HepG2 (cell line): ENCODE measurements at regions not wholly inside any gene's neighbourhood (a gene's known extent, or its start where the extent isn't known, plus 50 kb on each side); places are given as distances from the start of the nearest gene placed in this dataset.

ENCODE experiments used
- ATAC-seq: fragments of 200-7000 bp; cut with Tn5 transposase; 3 replicates; pipeline ENCODE4 v1.9.1; 2020; ENCODE audit warnings: mild to moderate bottlenecking, moderate library complexity
- BruUV-seq: library from RNA; stranded (reverse); fragments of 400-500 nt; replicated peaks from 2 replicates; lab custom pipeline; 2021; lab: Mats Ljungman, UMichigan
- CTCF ChIA-PET: fragments of 300-600 bp; formaldehyde crosslinking; extraction: SDS; loops from one replicate; lab custom pipeline; 2021; ENCODE audit warnings: low total read pairs, inconsistent platforms, low intra/inter-chr PET ratio; lab: Yijun Ruan, JAX
- POLR2A ChIA-PET: fragments of 350-600 bp; sonication (Branson Sonifier 250); formaldehyde crosslinking; loops from one replicate; lab custom pipeline; 2020; ENCODE audit warnings: antibody characterized with exemption, inconsistent platforms; lab: Yijun Ruan, JAX
- DNase-seq: peaks from one replicate; pipeline ENCODE4 v3.0.0-alpha.2; 2015; ENCODE audit warnings: low spot score
- FAIRE-seq: peaks from 3 replicates; lab custom pipeline; 2011; peaks lifted over from hg19 to GRCh38; lab: Jason Lieb, UNC
- H2AFZ ChIP-seq: one replicate; pipeline ENCODE4 v1.6.1; 2011; ENCODE audit warnings: low read length, inconsistent platforms
- H3K27ac ChIP-seq: fragments of 300-600 bp; 3 replicates; pipeline ENCODE4 v1.8.0; 2011; ENCODE audit warnings: mixed run types, mild to moderate bottlenecking, mixed read lengths, low read length, inconsistent platforms; ENCODE audit not compliant: insufficient read depth; ENCODE audit errors: extremely low read length
- H3K27me3 ChIP-seq, 2 experiments: fragments of 200-600 bp in 1 of 2; 2 replicates in 1 of 2; 3 replicates in 1 of 2; pipeline versions ENCODE4 v1.6.0 to v1.8.0; 2011; ENCODE audit warnings: low read length in 2 of 2, mild to moderate bottlenecking in 2 of 2, moderate library complexity in 2 of 2, inconsistent platforms in 1 of 2; ENCODE audit not compliant: insufficient read depth in 2 of 2, control insufficient read depth in 1 of 2
- H3K36me3 ChIP-seq, 2 experiments: fragments of 200-600 bp in 1 of 2; replicated peaks in 1 of 2; 2 replicates in 1 of 2; 3 replicates in 1 of 2; pipeline versions ENCODE4 v1.5.1 to v1.8.0; 2011; ENCODE audit warnings: low read length in 2 of 2, inconsistent platforms in 1 of 2; ENCODE audit not compliant: insufficient read depth in 2 of 2, control insufficient read depth in 1 of 2
- H3K4me1 ChIP-seq: 2 replicates; pipeline ENCODE4 v1.5.1; 2012; ENCODE audit warnings: low read length, inconsistent platforms; ENCODE audit not compliant: insufficient read depth
- H3K4me2 ChIP-seq: 2 replicates; pipeline ENCODE4 v1.6.0; 2011; ENCODE audit warnings: low read depth, low read length, inconsistent platforms
- H3K4me3 ChIP-seq, 3 experiments: fragments of 200-600 bp in 1 of 3; sonication (generic), shearing (Covaris generic) in 1 of 3; replicated peaks in 1 of 3; 2 replicates each; pipeline ENCODE4 v1.5.1; 2011 to 2016; ENCODE audit warnings: low read length in 3 of 3, inconsistent platforms in 2 of 3, low read depth in 2 of 3, mild to moderate bottlenecking in 2 of 3, control low read depth in 1 of 3, mixed read lengths in 1 of 3; ENCODE audit not compliant: insufficient read depth in 1 of 3
- H3K79me2 ChIP-seq: one replicate; pipeline ENCODE4 v1.6.1; 2011; ENCODE audit warnings: low read length, inconsistent platforms; ENCODE audit not compliant: insufficient read depth
- H3K9ac ChIP-seq: 2 replicates; pipeline ENCODE4 v1.6.0; 2011; ENCODE audit warnings: mild to moderate bottlenecking, low read depth, low read length, inconsistent platforms; ENCODE audit not compliant: insufficient read depth
- H3K9me3 ChIP-seq: 2 replicates; pipeline ENCODE4 v1.5.1; 2012; ENCODE audit warnings: mild to moderate bottlenecking, low read length
- H4K20me1 ChIP-seq: 2 replicates; pipeline ENCODE4 v1.6.0; 2011; ENCODE audit warnings: inconsistent platforms, mild to moderate bottlenecking, low read length, moderate library complexity; ENCODE audit not compliant: insufficient read depth
- EP300 ChIP-seq, 3 experiments: sonication (generic) in 1 of 3; formaldehyde crosslinking in 1 of 3; IDR thresholded peaks; 2 replicates each; pipeline versions ENCODE4 v1.5.1 to v1.6.1; 2011 to 2020; ENCODE audit warnings: low read depth in 2 of 3, low read length in 2 of 3, borderline replicate concordance in 1 of 3, improper control_type of control experiment in 1 of 3, mild to moderate bottlenecking in 1 of 3, missing genetic modification reagents in 1 of 3, moderate library complexity in 1 of 3
- ISL2 ChIP-seq: sonication (generic); formaldehyde crosslinking; IDR thresholded peaks from 2 replicates; pipeline ENCODE4 v1.5.0; 2020; ENCODE audit warnings: missing genetic modification reagents
- KLF15 ChIP-seq: sonication (generic); formaldehyde crosslinking; IDR thresholded peaks from 2 replicates; pipeline ENCODE4 v1.8.1; 2023; ENCODE audit warnings: borderline replicate concordance, mild to moderate bottlenecking, inconsistent platforms, missing genetic modification reagents, mixed read lengths
- MATR3 ChIP-seq: sonication (generic); formaldehyde crosslinking; IDR thresholded peaks from 2 replicates; pipeline ENCODE4 v1.4.0; 2020; ENCODE audit warnings: missing genetic modification reagents
- NONO ChIP-seq, 2 experiments: fragments of 450-650 bp in 1 of 2; sonication (generic) in 1 of 2; formaldehyde crosslinking in 1 of 2; IDR thresholded peaks in 1 of 2; conservative IDR thresholded peaks in 1 of 2; 2 replicates each; pipeline versions ENCODE4 v1.6.1 to v1.8.0; 2017 to 2022; ENCODE audit warnings: mild to moderate bottlenecking in 1 of 2, missing genetic modification reagents in 1 of 2, moderate library complexity in 1 of 2
- NR1H2 ChIP-seq: sonication (generic); formaldehyde crosslinking; IDR thresholded peaks from 2 replicates; pipeline ENCODE4 v1.8.1; 2022; ENCODE audit warnings: low read depth, missing genetic modification reagents, borderline replicate concordance
- NRL ChIP-seq: sonication (generic); formaldehyde crosslinking; IDR thresholded peaks from 2 replicates; pipeline ENCODE4 v1.5.0; 2020; ENCODE audit warnings: missing genetic modification reagents, mild to moderate bottlenecking, moderate library complexity, borderline replicate concordance
- RBM22 ChIP-seq: fragments of 200-400 bp; formaldehyde crosslinking; optimal IDR thresholded peaks from 2 replicates; pipeline ENCODE3; 2017; ENCODE audit warnings: mild to moderate bottlenecking, low read length, moderate library complexity
- ZKSCAN8 ChIP-seq: IDR thresholded peaks from 2 replicates; pipeline ENCODE4 v1.6.1; 2016; ENCODE audit warnings: borderline replicate concordance, missing genetic modification reagents, missing compliant biosample characterization
- ZNF235 ChIP-seq: sonication (generic); formaldehyde crosslinking; IDR thresholded peaks from 2 replicates; pipeline ENCODE4 v1.8.1; 2023; ENCODE audit warnings: mild to moderate bottlenecking, missing genetic modification reagents, borderline replicate concordance
- ZNF382 ChIP-seq: sonication (generic); formaldehyde crosslinking; IDR thresholded peaks from 2 replicates; pipeline ENCODE4 v1.5.0; 2020; ENCODE audit warnings: missing genetic modification reagents, mild to moderate bottlenecking, borderline replicate concordance
- ZNF569 ChIP-seq: sonication (generic); formaldehyde crosslinking; IDR thresholded peaks from 2 replicates; pipeline ENCODE4 v1.5.0; 2020; ENCODE audit warnings: mild to moderate bottlenecking, missing genetic modification reagents, moderate library complexity, borderline replicate concordance
- ZNF709 ChIP-seq: sonication (generic); formaldehyde crosslinking; IDR thresholded peaks from 2 replicates; pipeline ENCODE4 v1.5.0; 2020; ENCODE audit warnings: mild to moderate bottlenecking, missing genetic modification reagents
- in situ Hi-C: cut with HindIII; loops from 2 replicates; pipeline ENCODE4 v1.10.0; 2017; ENCODE audit warnings: low pct_unique_long_range_greater_than_20kb; ENCODE audit not compliant: extremely low pct_ligation_motif_present
- intact Hi-C: fragments of 100-400 bp; cut with micrococcal nuclease; formaldehyde crosslinking; loops from one replicate; pipeline ENCODE4 v1.10.0; 2022; ENCODE audit not compliant: unreplicated experiment
- TF ChIP-seq, protein P1 (sequence below): fragments of 450-650 bp; IDR thresholded peaks from 2 replicates; pipeline ENCODE4 v1.6.1; 2017
- TF ChIP-seq, protein P2 (sequence below): sonication (generic); formaldehyde crosslinking; IDR thresholded peaks from 2 replicates; pipeline ENCODE4 v1.8.1; 2023; ENCODE audit warnings: mild to moderate bottlenecking, moderate library complexity, missing genetic modification reagents

DNA sequence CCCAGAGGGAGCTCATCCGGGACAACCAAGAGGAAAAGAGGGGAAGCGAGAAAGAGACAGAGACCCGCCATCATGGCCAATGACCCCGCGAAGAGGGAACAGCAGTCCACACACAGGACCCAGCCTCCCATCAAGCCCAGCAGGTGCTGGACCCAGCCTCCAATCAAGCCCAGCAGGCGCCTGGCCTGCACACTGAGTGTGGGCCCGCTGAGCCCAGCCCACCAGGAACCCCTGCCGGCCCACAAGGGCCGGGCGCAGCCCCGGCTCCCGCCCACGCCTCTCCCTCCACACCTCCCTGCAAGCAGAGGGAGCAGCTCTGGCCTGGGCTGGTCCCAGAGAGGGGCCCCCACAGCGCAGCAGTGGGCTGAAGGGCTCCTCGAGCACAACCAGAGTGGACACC lies 391.1 kb downstream of the IDS start (continued):
- no peak for TF ChIP-seq MATR3
- no peak for TF ChIP-seq NR1H2
- no peak for TF ChIP-seq KLF15 (CRISPR knock-in tag)
- TF ChIP-seq, protein P1, sequence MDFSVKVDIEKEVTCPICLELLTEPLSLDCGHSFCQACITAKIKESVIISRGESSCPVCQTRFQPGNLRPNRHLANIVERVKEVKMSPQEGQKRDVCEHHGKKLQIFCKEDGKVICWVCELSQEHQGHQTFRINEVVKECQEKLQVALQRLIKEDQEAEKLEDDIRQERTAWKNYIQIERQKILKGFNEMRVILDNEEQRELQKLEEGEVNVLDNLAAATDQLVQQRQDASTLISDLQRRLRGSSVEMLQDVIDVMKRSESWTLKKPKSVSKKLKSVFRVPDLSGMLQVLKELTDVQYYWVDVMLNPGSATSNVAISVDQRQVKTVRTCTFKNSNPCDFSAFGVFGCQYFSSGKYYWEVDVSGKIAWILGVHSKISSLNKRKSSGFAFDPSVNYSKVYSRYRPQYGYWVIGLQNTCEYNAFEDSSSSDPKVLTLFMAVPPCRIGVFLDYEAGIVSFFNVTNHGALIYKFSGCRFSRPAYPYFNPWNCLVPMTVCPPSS = no peak

DNA sequence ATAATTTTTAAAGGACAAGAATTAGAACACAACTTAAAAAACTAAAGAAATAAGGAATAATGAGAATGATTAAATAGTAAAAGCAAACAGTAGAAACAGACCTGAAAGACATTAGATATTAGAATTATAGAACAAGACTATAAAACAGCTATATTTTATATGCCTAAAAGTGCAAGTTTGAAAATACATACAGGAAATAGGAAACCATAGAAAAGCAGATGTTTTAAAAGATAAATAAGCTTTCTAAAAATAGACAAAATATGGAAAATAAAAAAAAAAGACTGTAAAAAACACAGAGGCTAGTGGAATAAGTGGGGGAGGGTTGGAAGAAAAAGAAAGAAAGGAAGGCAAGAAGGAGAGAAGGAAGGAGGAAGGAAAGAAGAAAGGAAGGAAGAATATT lies 407.3 kb downstream of the IDS start:
- Histone ChIP-seq H3K36me3 (no peaks in the 10 kb centered on the region), H3K27ac (no peak overlapping the region), H3K27me3 (no peaks in the 10 kb centered on the region), H3K9ac (no peak overlapping the region), H2AFZ (no peak overlapping the region), H4K20me1 (no peaks in the 10 kb centered on the region), H3K9me3 (no peaks in the 10 kb centered on the region; the same call in 1 of the 2 replicates), H3K4me2 (no peak overlapping the region), H3K4me3 (no peak overlapping the region), H3K4me1 (no peaks in the 10 kb centered on the region), H3K79me2 (no peaks in the 10 kb centered on the region)
- intact Hi-C loops (no loop called here), in situ Hi-C loops (no loop called here)
- TF ChIP-seq ISL2 (CRISPR knock-in tag) = no peak
- TF ChIP-seq ZNF569 (CRISPR knock-in tag) = no peak
- no peak for TF ChIP-seq EP300 (IDR thresholded peaks at IDR 0.05; ENCODE audit: low read depth in 2 of 2, low read length in 2 of 2)
- no peak for TF ChIP-seq EP300 (CRISPR knock-in tag; IDR thresholded peaks at IDR 0.05; ENCODE audit: borderline replicate concordance)
- TF ChIP-seq, protein P2, sequence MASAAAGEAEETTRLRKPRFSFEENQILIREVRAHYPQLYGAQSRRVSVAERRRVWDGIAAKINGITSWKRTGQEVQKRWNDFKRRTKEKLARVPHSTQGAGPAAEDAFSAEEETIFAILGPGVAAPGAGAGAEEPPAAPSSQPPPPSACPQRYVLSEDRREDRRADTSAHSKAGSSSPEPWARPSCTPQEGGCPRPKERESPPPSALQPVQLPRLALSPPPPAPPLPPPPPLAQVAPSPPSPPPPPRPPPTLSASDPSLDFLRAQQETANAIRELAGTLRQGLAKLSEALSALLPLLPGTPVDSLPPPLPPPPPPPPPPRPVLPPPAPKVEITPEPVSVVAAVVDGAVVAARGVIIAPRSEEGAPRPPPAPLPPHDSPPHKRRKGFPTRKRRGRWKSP (CRISPR knock-in tag) = no peak
- no peak for TF ChIP-seq RBM22
- TF ChIP-seq NONO (IDR thresholded peaks at IDR 0.05) = no peak
- no peak for TF ChIP-seq NONO (CRISPR knock-in tag; conservative IDR thresholded peaks at IDR 0.05)
- no peak for TF ChIP-seq ZNF235
- no peak for TF ChIP-seq NRL (CRISPR knock-in tag)
- no peak for TF ChIP-seq ZKSCAN8 (CRISPR knock-in tag)
- TF ChIP-seq ZNF382 (CRISPR knock-in tag) = no peak
- TF ChIP-seq ZNF709 = no peak
- ChIA-PET CTCF (no interaction called here), POLR2A (no interaction called here)
- FAIRE-seq = no peak
- BruUV-seq = no TSS peak
- no peak for DNase-seq
- ATAC-seq = no peak
